Activated T-helper 1 cell treated with anti-CD3 and anti-CD28 coated beads, Interleukin-12 subunit alpha, Interleukin-12 subunit beta, Interleukin-2, Interleukin-4 antibody, amounts not matched to agents 30 ng/mL and 10 ng/mL and 1 ng/mL, durations not matched to agents 14 hours and 24 hours and 36 hours (primary cell): ENCODE measurements at regions not wholly inside any gene's neighbourhood (a gene's known extent, or its start where the extent isn't known, plus 50 kb on each side); places are given as distances from the start of the nearest gene placed in this dataset.

Experiments used
- DNase-seq: peaks from one replicate; pipeline ENCODE4 v3.0.0; 2021; ENCODE audit warnings: low spot score
- H3K27ac Mint-ChIP-seq: one replicate; pipeline ENCODE4 v1.8.0; 2021; ENCODE audit warnings: mild to moderate bottlenecking, mixed read lengths
- H3K27me3 Mint-ChIP-seq: one replicate; pipeline ENCODE4 v1.8.0; 2022; ENCODE audit warnings: mild to moderate bottlenecking, moderate library complexity, mixed read lengths; ENCODE audit not compliant: insufficient read depth
- H3K36me3 Mint-ChIP-seq: one replicate; pipeline ENCODE4 v1.8.0; 2021; ENCODE audit warnings: low read depth, mixed read lengths
- H3K4me1 Mint-ChIP-seq: one replicate; pipeline ENCODE4 v1.8.0; 2021; ENCODE audit warnings: low read depth, mixed read lengths
- H3K4me3 Mint-ChIP-seq: one replicate; pipeline ENCODE4 v1.8.0; 2021; ENCODE audit warnings: mild to moderate bottlenecking, moderate library complexity, mixed read lengths
- H3K9me3 Mint-ChIP-seq: one replicate; pipeline ENCODE4 v1.8.0; 2021; ENCODE audit warnings: mixed read lengths
- intact Hi-C: fragments of 100-400 bp; cut with micrococcal nuclease; formaldehyde crosslinking; loops from one replicate; pipeline ENCODE4 v1.15.1; 2024

DNA sequence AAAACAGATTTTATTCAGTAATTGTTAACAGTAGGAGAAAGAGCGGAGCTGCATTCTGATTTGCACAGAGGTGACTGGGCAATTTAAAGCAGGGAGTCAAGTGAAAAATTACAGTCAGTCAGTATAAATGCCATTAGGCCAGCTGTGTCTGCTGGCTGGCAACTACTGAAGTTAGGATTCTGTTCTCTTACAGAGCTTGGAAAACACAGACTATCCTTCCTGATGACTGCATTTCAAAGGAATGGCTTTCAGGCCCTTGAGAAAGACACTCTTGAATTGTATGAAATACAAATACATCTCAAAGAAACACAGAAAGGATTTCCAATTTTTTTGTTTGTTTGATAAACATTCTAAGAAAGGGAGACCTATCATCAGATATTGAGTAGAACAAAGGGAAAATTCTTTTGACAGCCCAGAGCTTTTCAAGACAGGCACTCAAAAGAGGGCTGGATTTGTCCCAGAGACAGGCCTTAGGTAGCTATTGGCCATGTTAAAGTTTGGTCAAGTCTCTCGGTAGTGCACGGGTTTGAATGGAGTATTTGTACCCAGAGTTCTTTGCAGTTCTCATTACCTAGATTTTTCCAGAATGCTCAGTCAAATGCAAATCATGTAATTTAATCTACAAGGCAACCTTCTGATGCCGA, 551.2 kb upstream of the CCDC54 start:
- DNase-seq = no peak
- intact Hi-C loops = no loop called here

DNA sequence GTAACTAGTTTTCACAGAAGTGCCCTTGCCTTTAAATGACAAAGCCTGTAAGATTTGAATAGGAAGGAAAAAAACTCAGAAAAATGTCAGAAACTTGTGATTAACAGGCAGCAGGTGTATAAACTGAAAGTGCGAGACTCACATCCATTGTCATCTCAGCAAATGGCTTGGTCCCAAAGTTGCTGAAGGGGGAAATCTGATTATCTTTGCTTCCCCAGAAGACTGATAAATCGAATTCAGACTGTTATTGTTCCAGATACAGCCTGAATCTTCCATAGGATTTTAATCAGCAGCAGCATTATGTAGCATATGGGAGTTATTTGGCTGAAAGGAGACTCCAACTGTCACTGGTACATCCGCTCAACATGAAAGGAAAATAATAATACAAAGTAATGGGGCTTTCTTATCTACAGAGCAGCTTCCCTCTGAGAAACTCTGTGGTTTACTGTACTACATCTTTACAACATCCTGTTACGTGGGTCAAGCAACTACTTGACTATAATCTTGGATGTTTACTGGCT, 550.4 kb upstream of the CCDC54 start:
- Mint-ChIP-seq H3K27ac (no peak overlapping the region), H3K27me3 (peaks cover 5% of the 10 kb centered on the region), H3K4me1 (peaks cover 5% of the 10 kb centered on the region), H3K36me3 (no peaks in the 10 kb centered on the region), H3K9me3 (peaks cover 7% of the 10 kb centered on the region), H3K4me3 (no peak overlapping the region)
- intact Hi-C loops = no loop called here
- DNase-seq = no peak

More for the DNA sequence above, 551.2 kb upstream of the CCDC54 start:
- no peak overlapping the region for H3K4me3 Mint-ChIP-seq
- no peaks in the 10 kb centered on the region for H3K36me3 Mint-ChIP-seq
- peaks cover 3% of the 10 kb centered on the region for H3K9me3 Mint-ChIP-seq
- H3K27me3 Mint-ChIP-seq = peaks cover 5% of the 10 kb centered on the region
- no peak overlapping the region for H3K27ac Mint-ChIP-seq
- peaks cover 5% of the 10 kb centered on the region for H3K4me1 Mint-ChIP-seq

DNA sequence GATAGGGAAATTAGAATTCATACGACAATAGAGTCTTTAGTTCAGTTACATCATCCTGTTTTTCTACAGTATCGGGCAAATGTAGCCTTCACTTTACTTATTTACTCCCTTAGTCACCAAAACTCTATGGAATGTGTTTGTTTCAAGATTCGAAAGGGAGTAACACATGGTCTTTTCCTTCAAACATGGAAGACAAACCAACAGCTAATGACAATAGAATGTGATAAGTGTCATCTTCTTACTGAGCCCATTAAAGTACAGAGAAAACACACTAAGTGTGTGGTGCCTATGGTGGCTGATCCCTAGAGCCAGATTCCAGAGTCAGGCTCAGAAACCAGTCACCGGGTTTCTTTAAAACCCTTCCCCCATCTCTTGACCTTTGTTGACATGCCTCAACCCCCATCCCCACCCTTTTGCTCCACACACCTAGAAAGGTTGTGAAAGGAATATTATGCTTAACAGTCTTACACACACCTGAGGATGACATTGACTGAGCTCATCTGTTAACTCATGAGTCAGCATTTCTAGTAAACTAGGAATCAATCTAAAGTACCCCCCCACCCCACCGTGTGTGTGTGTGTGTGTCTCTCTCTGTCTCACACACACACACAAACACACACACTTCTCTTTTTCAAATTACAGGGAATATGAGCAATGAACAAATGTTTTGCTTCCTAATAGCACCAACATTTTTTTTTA, 549.6 kb upstream of the CCDC54 start:
- intact Hi-C loops = no loop called here
- H3K36me3 Mint-ChIP-seq = no peaks in the 10 kb centered on the region

DNA sequence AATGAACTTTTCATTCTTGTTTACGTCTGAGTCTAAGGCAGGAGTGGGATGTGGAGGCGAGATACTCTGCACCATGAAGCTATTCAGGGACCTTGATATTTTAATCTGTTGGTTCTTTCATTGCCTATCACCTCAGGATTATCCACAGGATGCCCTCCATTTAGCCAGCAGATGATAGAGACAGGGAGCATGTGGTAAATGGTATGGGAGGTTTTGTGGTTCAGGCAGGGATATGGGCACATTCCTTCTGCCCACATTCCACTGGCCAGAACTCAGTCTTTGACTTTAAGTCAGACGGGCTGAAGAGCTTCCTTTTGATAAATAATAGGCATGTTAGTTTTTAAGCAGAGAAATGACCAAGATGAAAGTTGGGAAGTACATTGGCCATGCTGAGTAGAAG, 548.0 kb upstream of the CCDC54 start:
- no peak for DNase-seq
- Mint-ChIP-seq H3K27ac (no peak overlapping the region), H3K4me3 (no peak overlapping the region), H3K4me1 (peaks cover 5% of the 10 kb centered on the region), H3K36me3 (no peaks in the 10 kb centered on the region), H3K9me3 (peaks cover 17% of the 10 kb centered on the region), H3K27me3 (peaks cover 5% of the 10 kb centered on the region)
- intact Hi-C loops = no loop called here

More for the DNA sequence above, 549.6 kb upstream of the CCDC54 start:
- H3K4me1 Mint-ChIP-seq = peaks cover 5% of the 10 kb centered on the region
- no peak for DNase-seq
- H3K27ac Mint-ChIP-seq = no peak overlapping the region
- peaks cover 5% of the 10 kb centered on the region for H3K27me3 Mint-ChIP-seq
- H3K9me3 Mint-ChIP-seq = peaks cover 15% of the 10 kb centered on the region
- H3K4me3 Mint-ChIP-seq = no peak overlapping the region

DNA sequence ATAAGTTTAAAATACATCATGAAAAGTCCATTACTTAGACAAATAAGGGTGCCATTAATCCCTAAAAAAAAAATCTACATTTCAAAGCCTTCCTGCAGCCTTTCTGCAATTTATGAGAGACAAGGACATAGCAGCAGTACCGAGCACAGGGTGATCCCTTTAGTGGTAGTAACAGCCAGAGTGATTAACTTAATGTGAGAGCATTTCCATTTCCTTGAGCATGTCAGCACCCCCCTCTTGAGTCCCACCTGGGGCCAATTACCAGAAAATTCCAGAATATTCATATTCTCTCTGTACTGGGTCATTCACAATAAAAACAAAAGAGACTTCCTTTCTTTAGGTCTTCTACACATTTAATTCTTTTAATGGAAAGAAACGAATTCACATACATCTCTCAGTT, 546.9 kb upstream of the CCDC54 start:
- Mint-ChIP-seq H3K27me3 (peaks cover 5% of the 10 kb centered on the region), H3K4me1 (peaks cover 5% of the 10 kb centered on the region), H3K4me3 (no peak overlapping the region), H3K36me3 (no peaks in the 10 kb centered on the region), H3K27ac (no peak overlapping the region), H3K9me3 (peaks cover 17% of the 10 kb centered on the region)
- intact Hi-C loops = no loop called here
- DNase-seq = no peak

DNA sequence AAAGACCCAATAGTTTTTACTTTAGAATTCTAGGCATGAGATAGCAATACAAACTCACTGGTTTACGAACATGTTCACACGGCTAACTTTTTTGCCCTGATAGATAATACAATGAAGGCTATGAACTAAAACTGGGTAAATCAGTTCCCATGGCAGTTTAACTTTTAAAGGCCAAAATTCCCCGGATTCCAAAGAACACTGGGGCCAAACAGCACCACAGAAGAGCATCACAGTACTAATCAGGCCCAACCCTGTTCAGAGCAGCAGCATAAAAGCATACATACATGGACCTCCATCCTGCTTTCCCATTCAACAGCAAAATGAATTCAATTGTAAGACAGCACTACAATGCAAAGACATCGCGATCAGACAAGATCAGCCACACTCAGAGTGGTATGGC, 540.3 kb upstream of the CCDC54 start:
- Mint-ChIP-seq H3K9me3 (peaks cover 10% of the 10 kb centered on the region), H3K27me3 (no peaks in the 10 kb centered on the region), H3K36me3 (no peaks in the 10 kb centered on the region), H3K4me1 (no peaks in the 10 kb centered on the region), H3K27ac (no peak overlapping the region), H3K4me3 (no peak overlapping the region)
- intact Hi-C loops = no loop called here
- DNase-seq = no peak

DNA sequence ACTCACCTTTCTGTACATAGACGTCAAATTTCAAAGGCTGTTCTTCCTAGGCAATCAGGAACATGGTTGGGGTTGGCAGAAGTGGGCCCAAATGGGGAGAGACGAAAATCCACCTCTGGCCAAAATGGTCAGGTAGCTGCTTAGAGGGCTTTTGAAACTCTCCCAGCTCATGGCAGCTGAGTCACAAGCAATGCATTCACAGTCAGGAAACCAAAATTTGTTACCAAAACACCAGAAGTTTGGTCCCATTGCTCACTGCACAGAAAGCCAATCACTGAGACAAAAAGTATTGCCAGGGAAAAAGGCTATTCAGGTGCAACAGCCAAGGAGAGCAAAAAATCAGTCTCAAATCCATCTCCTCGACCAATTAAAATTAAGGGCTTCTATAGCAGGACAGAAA, 539.6 kb upstream of the CCDC54 start:
- intact Hi-C loops = no loop called here
- H3K4me3 Mint-ChIP-seq = no peak overlapping the region
- no peak overlapping the region for H3K27ac Mint-ChIP-seq
- H3K36me3 Mint-ChIP-seq = no peaks in the 10 kb centered on the region
- no peaks in the 10 kb centered on the region for H3K4me1 Mint-ChIP-seq
- peaks cover 3% of the 10 kb centered on the region for H3K9me3 Mint-ChIP-seq
- H3K27me3 Mint-ChIP-seq = no peaks in the 10 kb centered on the region
- no peak for DNase-seq

DNA sequence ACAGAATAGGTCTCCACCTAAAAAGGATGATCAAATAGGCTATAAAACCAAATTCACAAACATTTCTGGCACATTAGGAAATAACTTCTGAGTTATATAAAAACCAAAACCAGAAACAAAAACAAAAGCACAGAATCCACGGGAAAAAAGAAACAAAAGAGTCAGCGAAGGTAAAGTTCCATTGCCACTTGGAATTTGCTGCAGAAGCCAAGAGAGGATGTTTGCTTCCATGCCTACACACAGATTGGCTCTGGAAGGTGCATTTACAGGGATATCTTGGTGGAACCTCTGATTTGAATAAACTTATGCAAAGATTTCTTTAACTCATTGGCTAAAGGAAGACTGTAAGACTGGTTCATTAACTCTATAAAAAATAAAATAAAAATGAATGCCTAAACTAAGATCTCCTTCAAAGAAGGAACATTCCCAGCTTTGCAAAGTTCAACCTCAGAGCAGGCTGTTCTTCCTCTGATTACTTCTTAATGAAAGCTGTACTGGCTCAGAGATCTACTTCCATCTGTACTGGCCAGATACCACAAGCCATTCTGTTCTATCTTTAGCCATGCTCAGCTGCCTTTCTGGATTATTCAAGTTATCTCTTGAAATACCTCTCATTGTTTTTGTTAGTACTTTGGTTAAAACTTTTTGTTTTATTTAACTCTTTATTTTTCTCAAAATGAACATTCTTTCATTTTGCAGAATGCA, 537.5 kb upstream of the CCDC54 start:
- intact Hi-C loops = no loop called here
- H3K9me3 Mint-ChIP-seq = no peaks in the 10 kb centered on the region
- no peaks in the 10 kb centered on the region for H3K36me3 Mint-ChIP-seq
- no peak overlapping the region for H3K4me3 Mint-ChIP-seq
- H3K27me3 Mint-ChIP-seq = peaks cover 2% of the 10 kb centered on the region
- no peak for DNase-seq
- no peaks in the 10 kb centered on the region for H3K4me1 Mint-ChIP-seq
- H3K27ac Mint-ChIP-seq = no peak overlapping the region

DNA sequence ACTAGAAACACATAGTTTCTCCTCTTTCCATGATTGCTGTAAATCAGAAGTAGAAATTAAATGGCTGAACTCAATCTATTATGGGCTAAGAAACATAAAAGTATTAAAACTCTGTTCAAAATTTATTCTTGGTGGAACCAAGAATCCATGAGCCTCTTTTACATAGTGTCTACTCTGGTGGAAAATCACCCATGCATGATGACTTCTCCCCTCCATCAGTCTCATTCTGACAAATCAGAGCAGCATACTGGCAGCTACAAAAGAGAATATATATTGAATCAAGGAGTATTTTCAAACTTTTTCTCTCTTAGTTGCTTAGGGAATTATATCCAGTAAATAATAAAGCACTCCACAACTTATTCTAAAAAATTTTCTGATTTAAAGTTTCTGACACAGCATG, 536.9 kb upstream of the CCDC54 start:
- Mint-ChIP-seq H3K4me1 (no peaks in the 10 kb centered on the region), H3K27me3 (peaks cover 2% of the 10 kb centered on the region), H3K9me3 (no peaks in the 10 kb centered on the region), H3K4me3 (no peak overlapping the region), H3K36me3 (no peaks in the 10 kb centered on the region), H3K27ac (no peak overlapping the region)
- intact Hi-C loops = no loop called here
- DNase-seq = no peak

DNA sequence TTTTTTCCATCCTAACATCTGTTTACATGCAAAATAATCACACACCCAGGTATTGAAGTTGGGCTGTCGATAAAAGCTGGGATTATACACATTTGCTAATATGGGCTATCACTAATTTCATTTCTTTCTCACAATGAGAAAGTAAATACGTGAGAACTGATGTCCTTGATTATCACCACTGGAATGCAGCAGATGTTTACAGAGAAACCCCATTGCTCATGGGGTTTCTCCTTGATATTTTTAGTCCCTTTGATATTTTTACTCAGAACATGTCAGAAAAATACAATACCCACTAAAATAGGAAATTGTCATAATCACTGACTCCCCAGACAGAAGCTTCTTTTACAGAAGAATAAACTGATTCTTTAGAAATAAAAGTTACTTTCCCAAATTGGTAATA, 535.1 kb upstream of the CCDC54 start:
- intact Hi-C loops = no loop called here
- Mint-ChIP-seq H3K4me3 (no peak overlapping the region), H3K4me1 (no peaks in the 10 kb centered on the region), H3K27me3 (peaks cover 2% of the 10 kb centered on the region), H3K9me3 (no peaks in the 10 kb centered on the region), H3K27ac (no peak overlapping the region), H3K36me3 (no peaks in the 10 kb centered on the region)
- no peak for DNase-seq

DNA sequence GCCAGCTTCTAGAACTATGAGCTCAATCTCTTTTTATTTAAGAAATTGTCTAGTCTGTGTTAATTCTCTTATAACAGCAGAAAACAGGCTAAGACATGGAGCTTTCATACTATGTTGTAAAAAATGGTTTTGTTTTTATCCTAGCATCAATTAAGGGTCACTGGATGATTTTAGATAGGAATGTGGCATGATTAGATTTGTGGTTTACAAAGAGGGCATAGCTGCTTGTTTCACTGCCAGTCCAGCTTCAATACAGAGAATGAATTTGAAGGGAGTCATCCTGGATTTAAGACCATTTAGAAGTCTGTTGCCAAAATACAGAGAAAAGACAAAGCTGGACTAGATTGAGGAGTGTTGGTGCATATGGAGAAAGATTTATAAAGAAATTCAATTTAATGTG, 532.6 kb upstream of the CCDC54 start:
- Mint-ChIP-seq H3K4me1 (no peaks in the 10 kb centered on the region), H3K27me3 (peaks cover 2% of the 10 kb centered on the region), H3K36me3 (no peaks in the 10 kb centered on the region), H3K9me3 (no peaks in the 10 kb centered on the region), H3K27ac (no peak overlapping the region), H3K4me3 (no peak overlapping the region)
- intact Hi-C loops = no loop called here
- DNase-seq = no peak

DNA sequence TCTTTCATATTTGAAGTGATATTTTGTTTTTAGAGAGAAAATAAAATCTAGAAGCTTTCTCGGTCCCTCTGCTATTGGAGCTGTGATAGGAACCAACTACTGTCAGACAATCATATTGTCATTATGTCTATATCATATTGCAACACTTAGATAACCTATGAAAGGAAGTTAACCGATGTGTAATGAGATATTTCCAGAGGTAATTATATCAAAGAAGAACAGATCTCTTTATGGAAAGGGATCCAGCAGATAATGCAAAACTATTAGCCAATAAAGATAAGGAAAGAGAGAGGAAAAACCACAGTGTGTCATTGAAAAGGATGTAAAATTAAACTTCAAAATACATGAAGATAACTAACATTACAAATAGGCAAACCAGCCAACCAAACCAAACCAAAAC, 529.1 kb upstream of the CCDC54 start:
- no peak overlapping the region for H3K4me3 Mint-ChIP-seq
- H3K36me3 Mint-ChIP-seq = no peaks in the 10 kb centered on the region
- H3K27me3 Mint-ChIP-seq = peaks cover 2% of the 10 kb centered on the region
- no peaks in the 10 kb centered on the region for H3K9me3 Mint-ChIP-seq
- no peak overlapping the region for H3K27ac Mint-ChIP-seq
- intact Hi-C loops = no loop called here
- no peak for DNase-seq
- no peaks in the 10 kb centered on the region for H3K4me1 Mint-ChIP-seq

DNA sequence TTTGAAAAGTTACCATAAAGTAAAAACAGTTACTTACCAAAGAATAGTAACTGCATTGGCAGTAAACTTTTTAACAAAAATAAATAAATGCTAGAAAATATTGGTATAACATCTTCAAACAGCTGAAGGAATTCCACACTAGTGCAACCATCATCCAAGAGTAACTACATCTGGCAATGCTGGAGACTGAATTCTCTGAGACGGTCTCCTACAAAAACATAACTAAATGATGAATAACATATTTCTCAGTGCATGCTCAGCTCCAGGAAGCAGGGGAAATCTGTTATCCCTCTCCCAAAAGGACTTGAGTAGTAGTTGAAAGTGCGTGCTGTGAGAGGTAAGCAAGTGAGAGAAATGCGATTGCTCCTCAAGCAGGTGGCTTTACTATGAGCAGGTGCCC, 526.8 kb upstream of the CCDC54 start:
- no peak for DNase-seq
- intact Hi-C loops = no loop called here
- no peak overlapping the region for H3K4me3 Mint-ChIP-seq

More for the DNA sequence above, 526.8 kb upstream of the CCDC54 start:
- no peaks in the 10 kb centered on the region for H3K4me1 Mint-ChIP-seq
- no peaks in the 10 kb centered on the region for H3K27me3 Mint-ChIP-seq
- H3K36me3 Mint-ChIP-seq = no peaks in the 10 kb centered on the region
- H3K9me3 Mint-ChIP-seq = no peaks in the 10 kb centered on the region
- no peak overlapping the region for H3K27ac Mint-ChIP-seq
